ENCODE measurements at regions not wholly inside any gene's neighbourhood (a gene's known extent, or its start where the extent isn't known, plus 50 kb on each side); places are given as distances from the start of the nearest gene placed in this dataset.
"Not testable (repeated sequence)": the region's sequence is repeated elsewhere in the genome, so short reads cannot be mapped to it uniquely, and the experiment has no call there.

DNA sequence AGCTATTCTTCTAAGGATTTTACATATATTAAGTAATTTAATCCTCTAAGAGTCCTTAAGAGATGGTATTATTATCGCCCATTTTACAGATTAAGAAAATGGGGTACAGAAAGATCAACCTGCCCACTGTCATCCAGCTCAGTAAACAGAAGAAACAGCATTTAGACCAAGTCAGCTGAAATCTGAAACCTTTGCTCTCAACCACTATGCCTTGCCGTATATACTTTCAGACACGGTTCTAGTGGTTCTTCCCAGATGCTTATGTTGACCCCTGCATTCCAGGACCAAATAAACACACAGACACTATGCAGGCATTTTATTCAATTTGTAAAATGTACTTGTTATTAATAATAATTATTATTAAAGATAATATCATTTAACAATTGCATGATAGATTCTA, 854.8 kb downstream of the KCNJ2 start:
- Histone ChIP-seq H3F3A (ENCODE audit: insufficient read depth) (no peaks in the 10 kb centered on the region), H3K9ac (ENCODE audit: low read length) (no peak overlapping the region), H3K79me2 (ENCODE audit: insufficient read depth, low read length) (no peaks in the 10 kb centered on the region), H3K36me3 (ENCODE audit: low read length) (no peaks in the 10 kb centered on the region), H3K9me3 (ENCODE audit: insufficient read depth, low read length) (no peaks in the 10 kb centered on the region), H3K4me3 (ENCODE audit: insufficient read depth, low read length, poor library complexity, severe bottlenecking) (no peak overlapping the region), H3K4me2 (ENCODE audit: low read depth, low read length, poor library complexity, severe bottlenecking) (no peak overlapping the region), H2AFZ (ENCODE audit: low read depth, low read length, severe bottlenecking) (no peak overlapping the region), H3K27me3 (ENCODE audit: low read length) (no peaks in the 10 kb centered on the region), H4K20me1 (ENCODE audit: low read depth, low read length) (no peaks in the 10 kb centered on the region), H3K9me2 (replicated peaks; ENCODE audit: insufficient read depth, low read length) (no peaks in the 10 kb centered on the region), H3K27ac (ENCODE audit: low read depth, low read length) (no peak overlapping the region)
- TF ChIP-seq EZH2phosphoT487 (conservative IDR thresholded peaks at IDR 0.05; ENCODE audit: low read length): no peak
- TF ChIP-seq, protein P1, sequence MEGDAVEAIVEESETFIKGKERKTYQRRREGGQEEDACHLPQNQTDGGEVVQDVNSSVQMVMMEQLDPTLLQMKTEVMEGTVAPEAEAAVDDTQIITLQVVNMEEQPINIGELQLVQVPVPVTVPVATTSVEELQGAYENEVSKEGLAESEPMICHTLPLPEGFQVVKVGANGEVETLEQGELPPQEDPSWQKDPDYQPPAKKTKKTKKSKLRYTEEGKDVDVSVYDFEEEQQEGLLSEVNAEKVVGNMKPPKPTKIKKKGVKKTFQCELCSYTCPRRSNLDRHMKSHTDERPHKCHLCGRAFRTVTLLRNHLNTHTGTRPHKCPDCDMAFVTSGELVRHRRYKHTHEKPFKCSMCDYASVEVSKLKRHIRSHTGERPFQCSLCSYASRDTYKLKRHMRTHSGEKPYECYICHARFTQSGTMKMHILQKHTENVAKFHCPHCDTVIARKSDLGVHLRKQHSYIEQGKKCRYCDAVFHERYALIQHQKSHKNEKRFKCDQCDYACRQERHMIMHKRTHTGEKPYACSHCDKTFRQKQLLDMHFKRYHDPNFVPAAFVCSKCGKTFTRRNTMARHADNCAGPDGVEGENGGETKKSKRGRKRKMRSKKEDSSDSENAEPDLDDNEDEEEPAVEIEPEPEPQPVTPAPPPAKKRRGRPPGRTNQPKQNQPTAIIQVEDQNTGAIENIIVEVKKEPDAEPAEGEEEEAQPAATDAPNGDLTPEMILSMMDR (IDR thresholded peaks at IDR 0.05; ENCODE audit: insufficient read depth, low read length, poor library complexity, severe bottlenecking): no peak

DNA sequence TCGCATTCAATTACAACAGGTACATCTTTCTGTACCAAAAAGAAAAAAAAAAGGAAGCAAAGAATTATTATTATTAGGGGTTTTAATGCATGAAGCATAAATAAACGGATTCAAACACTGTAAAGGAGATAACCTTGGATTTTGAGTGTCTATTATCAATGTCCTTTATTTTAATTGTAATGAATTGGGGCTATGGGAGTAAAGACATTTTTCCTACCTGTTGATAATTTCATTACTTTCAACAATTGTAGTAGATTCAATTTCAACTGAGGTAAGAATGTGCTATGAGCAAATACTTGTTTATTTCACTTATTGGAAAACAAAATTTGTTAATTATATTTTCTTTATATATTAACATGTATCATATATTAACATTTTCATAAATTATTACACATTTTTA, 855.6 kb downstream of the KCNJ2 start:
- H3K27ac ChIP-seq (ENCODE audit: low read depth, low read length): no peak overlapping the region
- no peaks in the 10 kb centered on the region for H3K9me2 ChIP-seq (replicated peaks; ENCODE audit: insufficient read depth, low read length)
- no peak overlapping the region for H3K4me2 ChIP-seq (ENCODE audit: low read depth, low read length, poor library complexity, severe bottlenecking)
- H3K79me2 ChIP-seq (ENCODE audit: insufficient read depth, low read length): no peaks in the 10 kb centered on the region
- no peaks in the 10 kb centered on the region for H3K27me3 ChIP-seq (ENCODE audit: low read length)
- no peaks in the 10 kb centered on the region for H3K9me3 ChIP-seq (ENCODE audit: insufficient read depth, low read length)
- H3K9ac ChIP-seq (ENCODE audit: low read length): no peak overlapping the region
- H3F3A ChIP-seq (ENCODE audit: insufficient read depth): no peaks in the 10 kb centered on the region
- no peak overlapping the region for H2AFZ ChIP-seq (ENCODE audit: low read depth, low read length, severe bottlenecking)
- H3K4me3 ChIP-seq (ENCODE audit: insufficient read depth, low read length, poor library complexity, severe bottlenecking): no peak overlapping the region
- TF ChIP-seq, protein P1 (IDR thresholded peaks at IDR 0.05; ENCODE audit: insufficient read depth, low read length, poor library complexity, severe bottlenecking): no peak
- no peak for TF ChIP-seq EZH2phosphoT487 (conservative IDR thresholded peaks at IDR 0.05; ENCODE audit: low read length)
- no peaks in the 10 kb centered on the region for H3K36me3 ChIP-seq (ENCODE audit: low read length)
- H4K20me1 ChIP-seq (ENCODE audit: low read depth, low read length): no peaks in the 10 kb centered on the region

DNA sequence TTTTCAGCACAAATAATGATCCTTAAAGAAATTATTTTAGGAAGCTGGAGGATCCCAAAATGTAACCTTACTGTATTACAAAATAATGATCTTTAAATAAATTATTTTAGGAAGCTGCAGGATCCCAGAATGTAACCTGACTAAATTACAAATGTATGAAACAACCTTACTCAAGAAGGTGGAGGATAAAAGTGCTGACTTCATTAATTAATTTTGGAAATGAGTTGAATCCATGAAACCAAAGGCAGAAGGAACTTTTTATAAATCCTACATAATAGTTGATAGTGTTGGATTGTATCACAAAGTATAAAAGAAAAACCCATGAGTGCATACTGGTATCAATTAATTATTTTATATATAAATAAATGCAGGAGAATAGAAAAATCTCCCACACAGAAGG, 859.9 kb downstream of the KCNJ2 start:
- TF ChIP-seq, protein P1 (IDR thresholded peaks at IDR 0.05; ENCODE audit: insufficient read depth, low read length, poor library complexity, severe bottlenecking): no peak
- no peak for TF ChIP-seq EZH2phosphoT487 (conservative IDR thresholded peaks at IDR 0.05; ENCODE audit: low read length)
- Histone ChIP-seq H2AFZ (ENCODE audit: low read depth, low read length, severe bottlenecking) (no peak overlapping the region), H3K79me2 (ENCODE audit: insufficient read depth, low read length) (no peaks in the 10 kb centered on the region), H3K9me2 (replicated peaks; ENCODE audit: insufficient read depth, low read length) (no peaks in the 10 kb centered on the region), H3K4me2 (ENCODE audit: low read depth, low read length, poor library complexity, severe bottlenecking) (no peak overlapping the region), H3K9ac (ENCODE audit: low read length) (no peak overlapping the region), H3K36me3 (ENCODE audit: low read length) (no peaks in the 10 kb centered on the region), H3K9me3 (ENCODE audit: insufficient read depth, low read length) (no peaks in the 10 kb centered on the region), H3K27me3 (ENCODE audit: low read length) (no peaks in the 10 kb centered on the region), H3K4me3 (ENCODE audit: insufficient read depth, low read length, poor library complexity, severe bottlenecking) (no peak overlapping the region), H3F3A (ENCODE audit: insufficient read depth) (no peaks in the 10 kb centered on the region), H4K20me1 (ENCODE audit: low read depth, low read length) (no peaks in the 10 kb centered on the region), H3K27ac (ENCODE audit: low read depth, low read length) (no peak overlapping the region)

DNA sequence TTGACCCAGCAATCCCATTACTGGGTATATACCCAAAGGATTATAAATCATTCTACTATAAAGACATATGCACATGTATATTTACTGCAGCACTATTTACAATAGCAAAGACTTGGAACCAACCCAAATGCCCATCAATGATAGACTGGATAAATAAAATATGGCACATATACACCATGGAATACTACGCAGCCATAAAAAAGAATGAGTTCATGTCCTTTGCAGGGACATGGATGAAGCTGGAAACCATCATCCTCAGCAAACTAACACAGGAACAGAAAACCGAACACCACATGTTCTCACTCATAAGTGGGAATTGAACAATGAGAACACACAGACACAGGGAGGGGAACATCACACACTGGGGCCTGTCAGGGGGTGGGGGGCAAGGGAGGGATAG, 862.0 kb downstream of the KCNJ2 start:
- not testable (repeated sequence) for H3K9me2 ChIP-seq (replicated peaks; ENCODE audit: insufficient read depth, low read length); H3K79me2 ChIP-seq (ENCODE audit: insufficient read depth, low read length); H3K4me3 ChIP-seq (ENCODE audit: insufficient read depth, low read length, poor library complexity, severe bottlenecking); H2AFZ ChIP-seq (ENCODE audit: low read depth, low read length, severe bottlenecking); H3K27ac ChIP-seq (ENCODE audit: low read depth, low read length); H3F3A ChIP-seq (ENCODE audit: insufficient read depth); H3K4me2 ChIP-seq (ENCODE audit: low read depth, low read length, poor library complexity, severe bottlenecking); H3K27me3 ChIP-seq (ENCODE audit: low read length); H3K36me3 ChIP-seq (ENCODE audit: low read length); H4K20me1 ChIP-seq (ENCODE audit: low read depth, low read length); H3K9ac ChIP-seq (ENCODE audit: low read length); H3K9me3 ChIP-seq (ENCODE audit: insufficient read depth, low read length)
